Neural progenitor cell (in vitro differentiated cells): ENCODE measurements at regions not wholly inside any gene's neighbourhood (a gene's known extent, or its start where the extent isn't known, plus 50 kb on each side); places are given as distances from the start of the nearest gene placed in this dataset.

Experiments
- DNase-seq: peaks from one replicate; pipeline ENCODE4 v3.0.0-alpha.2; 2016; ENCODE audit warnings: low spot score
- H2AFZ ChIP-seq: fragments of 200-600 bp; sonication (generic); replicated peaks from 2 replicates; pipeline ENCODE4 v1.6.1; 2016; ENCODE audit warnings: antibody characterized with exemption
- H3F3A ChIP-seq: fragments of 200-600 bp; sonication (generic); 2 replicates; pipeline ENCODE4 v1.6.1; 2016; ENCODE audit warnings: antibody characterized with exemption, low read depth
- H3K27ac ChIP-seq: fragments of 200-600 bp; sonication (generic); 2 replicates; pipeline ENCODE4 v1.5.1; 2016; ENCODE audit warnings: mild to moderate bottlenecking
- H3K27me3 ChIP-seq: fragments of 200-600 bp; sonication (generic); 2 replicates; pipeline ENCODE4 v1.6.1; 2016; ENCODE audit warnings: mild to moderate bottlenecking, moderate library complexity
- H3K36me3 ChIP-seq: fragments of 200-600 bp; sonication (generic); 2 replicates; pipeline ENCODE4 v1.5.1; 2016
- H3K4me1 ChIP-seq: fragments of 200-600 bp; sonication (generic); 2 replicates; pipeline ENCODE4 v1.6.1; 2016; ENCODE audit warnings: mixed run types
- H3K4me2 ChIP-seq: fragments of 200-600 bp; sonication (generic); 2 replicates; pipeline ENCODE4 v1.6.1; 2016
- H3K4me3 ChIP-seq: fragments of 200-600 bp; sonication (generic); 2 replicates; pipeline ENCODE4 v1.5.1; 2016
- H3K79me2 ChIP-seq: fragments of 200-600 bp; sonication (generic); 2 replicates; pipeline ENCODE4 v1.6.1; 2016; ENCODE audit warnings: low read depth
- H3K9ac ChIP-seq: fragments of 200-600 bp; sonication (generic); 2 replicates; pipeline ENCODE4 v1.6.1; 2016
- H3K9me3 ChIP-seq: fragments of 200-600 bp; sonication (generic); 2 replicates; pipeline ENCODE4 v1.5.1; 2016; ENCODE audit warnings: low read depth
- H4K20me1 ChIP-seq: fragments of 200-600 bp; sonication (generic); 2 replicates; pipeline ENCODE4 v1.6.1; 2016; ENCODE audit warnings: low read depth
- H3K27ac Mint-ChIP-seq: 3 replicates; pipeline ENCODE4 v1.8.0; 2021; ENCODE audit warnings: mixed read lengths
- H3K27me3 Mint-ChIP-seq: 2 replicates; pipeline ENCODE4 v1.8.0; 2022; ENCODE audit warnings: low read depth, mild to moderate bottlenecking, inconsistent platforms, moderate library complexity, mixed read lengths; ENCODE audit not compliant: insufficient read depth
- H3K36me3 Mint-ChIP-seq: 3 replicates; pipeline ENCODE4 v1.8.0; 2021; ENCODE audit warnings: mixed read lengths
- H3K4me1 Mint-ChIP-seq: 3 replicates; pipeline ENCODE4 v1.8.0; 2021; ENCODE audit warnings: mixed read lengths
- H3K4me3 Mint-ChIP-seq: 3 replicates; pipeline ENCODE4 v1.8.0; 2021; ENCODE audit warnings: mild to moderate bottlenecking, moderate library complexity, mixed read lengths
- H3K9me3 Mint-ChIP-seq: 3 replicates; pipeline ENCODE4 v1.8.0; 2020; ENCODE audit warnings: mixed read lengths
- EZH2 ChIP-seq: fragments of 200-600 bp; sonication (generic); IDR thresholded peaks from 2 replicates; pipeline ENCODE4 v1.6.1; 2017; ENCODE audit warnings: antibody characterized with exemption, mild to moderate bottlenecking, moderate library complexity
- EZH2phosphoT487 ChIP-seq: fragments of 200-600 bp; sonication (generic); IDR thresholded peaks from 2 replicates; pipeline ENCODE4 v1.6.1; 2017; ENCODE audit warnings: antibody characterized with exemption
- TF ChIP-seq, protein P1 (sequence below): fragments of 200-600 bp; sonication (generic); IDR thresholded peaks from 2 replicates; pipeline ENCODE4 v1.5.1; 2017; ENCODE audit warnings: antibody characterized with exemption, mild to moderate bottlenecking

DNA sequence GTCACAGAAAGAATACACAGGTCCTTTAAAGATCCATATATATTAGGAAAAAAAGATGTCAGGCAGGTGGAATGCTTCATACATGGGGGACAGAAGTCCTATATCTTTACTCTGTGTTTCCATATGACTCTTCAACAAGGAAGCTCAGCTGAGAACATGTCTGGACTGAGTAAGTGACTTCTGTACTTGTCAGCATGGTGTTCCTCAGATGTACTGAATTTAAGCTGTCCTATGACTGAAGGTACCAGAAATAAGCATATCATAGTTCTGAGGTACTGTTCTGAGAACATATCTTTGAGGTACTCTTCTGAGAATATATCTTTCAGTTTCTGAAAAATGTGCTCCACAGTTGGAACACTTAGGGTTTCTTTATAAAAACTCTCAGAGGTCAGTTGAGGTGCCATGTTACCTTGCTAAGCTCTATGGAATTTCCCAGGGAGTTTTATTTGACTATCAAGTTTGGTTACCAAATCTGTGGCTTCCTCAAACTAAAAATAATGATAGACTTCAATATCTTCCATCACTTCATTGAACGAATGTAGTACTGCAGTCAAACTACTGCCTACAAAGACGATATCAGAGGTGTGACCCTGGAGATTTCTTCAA lies 597.2 kb upstream of the GNPDA2 start:
- Mint-ChIP-seq H3K4me1 (no peaks in the 10 kb centered on the region), H3K4me3 (no peak overlapping the region), H3K36me3 (no peaks in the 10 kb centered on the region), H3K27ac (no peak overlapping the region), H3K27me3 (no peaks in the 10 kb centered on the region), H3K9me3 (no peaks in the 10 kb centered on the region)
- H3K79me2 ChIP-seq = no peaks in the 10 kb centered on the region
- H3K9me3 ChIP-seq = no peaks in the 10 kb centered on the region
- no peak overlapping the region for H3K4me3 ChIP-seq
- H3K36me3 ChIP-seq = no peaks in the 10 kb centered on the region
- TF ChIP-seq, protein P1, sequence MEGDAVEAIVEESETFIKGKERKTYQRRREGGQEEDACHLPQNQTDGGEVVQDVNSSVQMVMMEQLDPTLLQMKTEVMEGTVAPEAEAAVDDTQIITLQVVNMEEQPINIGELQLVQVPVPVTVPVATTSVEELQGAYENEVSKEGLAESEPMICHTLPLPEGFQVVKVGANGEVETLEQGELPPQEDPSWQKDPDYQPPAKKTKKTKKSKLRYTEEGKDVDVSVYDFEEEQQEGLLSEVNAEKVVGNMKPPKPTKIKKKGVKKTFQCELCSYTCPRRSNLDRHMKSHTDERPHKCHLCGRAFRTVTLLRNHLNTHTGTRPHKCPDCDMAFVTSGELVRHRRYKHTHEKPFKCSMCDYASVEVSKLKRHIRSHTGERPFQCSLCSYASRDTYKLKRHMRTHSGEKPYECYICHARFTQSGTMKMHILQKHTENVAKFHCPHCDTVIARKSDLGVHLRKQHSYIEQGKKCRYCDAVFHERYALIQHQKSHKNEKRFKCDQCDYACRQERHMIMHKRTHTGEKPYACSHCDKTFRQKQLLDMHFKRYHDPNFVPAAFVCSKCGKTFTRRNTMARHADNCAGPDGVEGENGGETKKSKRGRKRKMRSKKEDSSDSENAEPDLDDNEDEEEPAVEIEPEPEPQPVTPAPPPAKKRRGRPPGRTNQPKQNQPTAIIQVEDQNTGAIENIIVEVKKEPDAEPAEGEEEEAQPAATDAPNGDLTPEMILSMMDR = no peak
- no peak for TF ChIP-seq EZH2
- no peak for TF ChIP-seq EZH2phosphoT487
- H2AFZ ChIP-seq = no peak overlapping the region
- no peaks in the 10 kb centered on the region for H4K20me1 ChIP-seq
- no peak overlapping the region for H3K9ac ChIP-seq
- no peaks in the 10 kb centered on the region for H3F3A ChIP-seq
- no peaks in the 10 kb centered on the region for H3K27me3 ChIP-seq
- no peak for DNase-seq
- no peak overlapping the region for H3K4me2 ChIP-seq
- H3K27ac ChIP-seq = no peak overlapping the region
- H3K4me1 ChIP-seq = no peaks in the 10 kb centered on the region

GRCh38 chr4:45317739-45318138 lies 591.4 kb upstream of the GNPDA2 start:
- Histone ChIP-seq H4K20me1 (no peaks in the 10 kb centered on the region), H3K9ac (no peak overlapping the region), H2AFZ (no peak overlapping the region), H3K27ac (no peak overlapping the region), H3F3A (no peaks in the 10 kb centered on the region), H3K79me2 (no peaks in the 10 kb centered on the region), H3K4me3 (no peak overlapping the region), H3K27me3 (no peaks in the 10 kb centered on the region), H3K4me1 (no peaks in the 10 kb centered on the region), H3K36me3 (no peaks in the 10 kb centered on the region), H3K4me2 (no peak overlapping the region), H3K9me3 (no peaks in the 10 kb centered on the region)
- no peaks in the 10 kb centered on the region for H3K27me3 Mint-ChIP-seq
- no peaks in the 10 kb centered on the region for H3K9me3 Mint-ChIP-seq
- no peak for DNase-seq
- H3K4me1 Mint-ChIP-seq = peaks cover 3% of the 10 kb centered on the region
- H3K4me3 Mint-ChIP-seq = no peak overlapping the region
- TF ChIP-seq EZH2 (no peak), EZH2phosphoT487 (no peak)
- TF ChIP-seq, protein P1 = no peak
- no peaks in the 10 kb centered on the region for H3K36me3 Mint-ChIP-seq
- no peak overlapping the region for H3K27ac Mint-ChIP-seq

GRCh38 chr4:45317276-45317675 lies 590.9 kb upstream of the GNPDA2 start:
- Histone ChIP-seq H3K4me3 (no peak overlapping the region), H3K79me2 (no peaks in the 10 kb centered on the region), H2AFZ (no peak overlapping the region), H3F3A (no peaks in the 10 kb centered on the region), H3K36me3 (no peaks in the 10 kb centered on the region), H3K27ac (no peak overlapping the region), H3K4me2 (no peak overlapping the region), H4K20me1 (no peaks in the 10 kb centered on the region), H3K27me3 (no peaks in the 10 kb centered on the region), H3K4me1 (no peaks in the 10 kb centered on the region), H3K9ac (no peak overlapping the region), H3K9me3 (no peaks in the 10 kb centered on the region)
- Mint-ChIP-seq H3K9me3 (no peaks in the 10 kb centered on the region), H3K4me3 (no peak overlapping the region), H3K4me1 (peaks cover 3% of the 10 kb centered on the region), H3K27ac (no peak overlapping the region), H3K36me3 (no peaks in the 10 kb centered on the region), H3K27me3 (no peaks in the 10 kb centered on the region)
- DNase-seq = no peak
- TF ChIP-seq EZH2 (no peak), EZH2phosphoT487 (no peak)
- TF ChIP-seq, protein P1 = no peak
